SU-DHL-6 (cell line): ENCODE measurements at regions not wholly inside any gene's neighbourhood (a gene's known extent, or its start where the extent isn't known, plus 50 kb on each side); places are given as distances from the start of the nearest gene placed in this dataset.

ENCODE experiments used
- H2AFZ ChIP-seq: fragments of 200-600 bp; sonication (generic); 2 replicates; pipeline ENCODE4 v1.6.1; 2014; ENCODE audit warnings: low read depth, mild to moderate bottlenecking, moderate library complexity, mixed read lengths, antibody characterized with exemption, low read length; ENCODE audit not compliant: severe bottlenecking
- H3F3A ChIP-seq: fragments of 200-600 bp; shearing (Covaris generic); 2 replicates; pipeline ENCODE4 v1.6.0; 2016; ENCODE audit warnings: antibody characterized with exemption, mild to moderate bottlenecking; ENCODE audit not compliant: insufficient read depth
- H3K27ac ChIP-seq: fragments of 200-600 bp; sonication (generic); 2 replicates; pipeline ENCODE4 v1.5.1; 2016; ENCODE audit warnings: low read depth, mild to moderate bottlenecking, low read length, moderate library complexity, mixed read lengths
- H3K27me3 ChIP-seq: fragments of 200-600 bp; sonication (generic), shearing (Covaris generic); 2 replicates; pipeline ENCODE4 v1.6.0; 2014; ENCODE audit warnings: mild to moderate bottlenecking, low read length
- H3K36me3 ChIP-seq: fragments of 200-600 bp; sonication (generic); 2 replicates; pipeline ENCODE4 v1.6.1; 2014; ENCODE audit warnings: mild to moderate bottlenecking, low read length, mixed read lengths
- H3K4me2 ChIP-seq: fragments of 300-600, 200-600 bp; shearing (Covaris generic), sonication (generic); 2 replicates; pipeline ENCODE4 v1.6.0; 2014; ENCODE audit warnings: low read length, low read depth, mild to moderate bottlenecking; ENCODE audit not compliant: poor library complexity, severe bottlenecking
- H3K4me3 ChIP-seq: fragments of 200-600 bp; sonication (generic); 2 replicates; pipeline ENCODE4 v1.5.1; 2014; ENCODE audit warnings: antibody characterized with exemption, low read length, mild to moderate bottlenecking, mixed read lengths; ENCODE audit not compliant: insufficient read depth, poor library complexity, severe bottlenecking
- H3K79me2 ChIP-seq: fragments of 200-600 bp; sonication (generic); 2 replicates; pipeline ENCODE4 v1.6.1; 2014; ENCODE audit warnings: mild to moderate bottlenecking, low read length, moderate library complexity; ENCODE audit not compliant: insufficient read depth
- H3K9ac ChIP-seq: fragments of 200-600 bp; sonication (generic); 2 replicates; pipeline ENCODE4 v1.7.0; 2014; ENCODE audit warnings: mild to moderate bottlenecking, low read length
- H3K9me2 ChIP-seq: fragments of 200-600 bp; sonication (generic); replicated peaks from 2 replicates; pipeline ENCODE4 v1.6.1; 2014; ENCODE audit warnings: low read length; ENCODE audit not compliant: insufficient read depth
- H3K9me3 ChIP-seq: fragments of 200-600 bp; sonication (generic); 2 replicates; pipeline ENCODE4 v1.6.1; 2014; ENCODE audit warnings: low read length, mixed read lengths; ENCODE audit not compliant: insufficient read depth
- H4K20me1 ChIP-seq: fragments of 200-600 bp; sonication (generic); 2 replicates; pipeline ENCODE4 v1.6.1; 2014; ENCODE audit warnings: low read depth, mild to moderate bottlenecking, antibody characterized with exemption, low read length, moderate library complexity, mixed read lengths
- CTCF ChIP-seq: fragments of 200-600 bp; sonication (generic); IDR thresholded peaks from one replicate; pipeline ENCODE4 v1.5.1; 2017; ENCODE audit warnings: antibody characterized with exemption, mild to moderate bottlenecking, low read length, moderate library complexity; ENCODE audit not compliant: insufficient read depth, poor library complexity, severe bottlenecking
- EZH2phosphoT487 ChIP-seq: fragments of 200-600 bp; sonication (generic), shearing (Covaris generic); conservative IDR thresholded peaks from 2 replicates; pipeline ENCODE4 v1.6.1; 2018; ENCODE audit warnings: mild to moderate bottlenecking, antibody characterized with exemption, low read length, moderate library complexity, mixed read lengths

DNA sequence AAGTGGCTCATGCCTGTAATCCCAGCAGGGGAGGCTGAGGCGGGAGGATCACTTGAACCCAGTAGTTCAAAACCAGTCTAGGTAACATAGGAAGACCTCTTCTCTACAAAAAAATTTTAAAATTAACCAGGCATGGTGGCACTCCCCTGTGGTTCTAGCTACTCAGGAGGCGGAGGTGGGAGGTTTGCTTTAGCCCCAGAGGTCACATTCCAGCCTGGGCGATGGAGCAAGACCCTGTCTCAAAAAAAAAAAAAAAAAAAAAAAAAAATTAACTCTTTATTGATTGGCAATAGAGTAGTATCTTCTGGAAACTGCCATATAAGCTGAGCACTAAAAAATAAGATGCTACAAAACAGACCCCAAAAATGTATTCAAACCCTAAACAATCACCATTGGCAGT lies 69.5 kb downstream of the LLPH start:
- Histone ChIP-seq H3K27ac (no peak overlapping the region), H3K36me3 (no peaks in the 10 kb centered on the region), H3K9ac (no peak overlapping the region), H3K79me2 (no peaks in the 10 kb centered on the region), H3K9me3 (no peaks in the 10 kb centered on the region), H4K20me1 (no peaks in the 10 kb centered on the region), H3F3A (no peaks in the 10 kb centered on the region), H2AFZ (no peak overlapping the region), H3K9me2 (no peaks in the 10 kb centered on the region), H3K4me2 (no peak overlapping the region), H3K4me3 (no peak overlapping the region), H3K27me3 (no peaks in the 10 kb centered on the region)
- TF ChIP-seq CTCF (no peak), EZH2phosphoT487 (no peak)

- Histone ChIP-seq H3K9me3 (no peaks in the 10 kb centered on the region), H3K4me3 (no peak overlapping the region), H3K79me2 (no peaks in the 10 kb centered on the region), H2AFZ (no peak overlapping the region), H3K27me3 (no peaks in the 10 kb centered on the region), H3K36me3 (no peaks in the 10 kb centered on the region), H3K4me2 (no peak overlapping the region), H4K20me1 (no peaks in the 10 kb centered on the region), H3K9me2 (no peaks in the 10 kb centered on the region), H3F3A (no peaks in the 10 kb centered on the region), H3K27ac (no peak overlapping the region), H3K9ac (no peak overlapping the region)
- TF ChIP-seq CTCF (no peak), EZH2phosphoT487 (no peak)
These were observed 70.2 kb downstream of the LLPH start for GRCh38 chr12:66060163-66060907.

DNA sequence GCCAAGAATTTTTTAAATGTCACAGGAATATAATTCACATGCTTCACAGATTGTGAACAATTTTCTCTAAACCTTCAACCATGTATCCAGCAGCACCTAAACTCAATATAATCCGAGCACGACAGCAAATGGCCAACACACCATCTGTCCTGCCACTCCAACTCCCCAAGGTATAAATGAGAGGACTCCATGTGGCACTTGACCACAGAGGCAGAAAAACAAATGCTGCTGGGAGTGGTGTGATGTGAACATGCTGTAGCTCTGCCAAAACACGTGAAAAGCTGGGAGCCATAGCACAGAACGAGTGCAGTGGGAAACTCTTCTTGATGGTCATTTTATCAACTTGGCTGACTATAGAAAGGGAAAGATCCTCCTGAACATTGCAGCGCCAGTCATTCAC lies 70.9 kb downstream of the LLPH start:
- Histone ChIP-seq H3K9me3 (no peaks in the 10 kb centered on the region), H4K20me1 (no peaks in the 10 kb centered on the region), H3F3A (no peaks in the 10 kb centered on the region), H3K9me2 (no peaks in the 10 kb centered on the region), H3K79me2 (no peaks in the 10 kb centered on the region), H3K4me3 (no peak overlapping the region), H3K9ac (no peak overlapping the region), H3K4me2 (no peak overlapping the region), H2AFZ (no peak overlapping the region), H3K27me3 (no peaks in the 10 kb centered on the region), H3K36me3 (no peaks in the 10 kb centered on the region), H3K27ac (no peak overlapping the region)
- TF ChIP-seq CTCF (no peak), EZH2phosphoT487 (no peak)
